Activated CD4-positive, alpha-beta memory T cell treated with anti-CD3 and anti-CD28 coated beads, Interleukin-2, amount 10 ng/mL, durations not matched to agents 7 days and 5 days (primary cell): ENCODE measurements at regions not wholly inside any gene's neighbourhood (a gene's known extent, or its start where the extent isn't known, plus 50 kb on each side); places are given as distances from the start of the nearest gene placed in this dataset.
"Not testable (repeated sequence)": the region's sequence is repeated elsewhere in the genome, so short reads cannot be mapped to it uniquely, and the experiment has no call there.

Source experiments
- CTCF ChIA-PET: fragments of 350-600 bp; sonication (Branson Sonifier 250); formaldehyde crosslinking; loops from one replicate; lab custom pipeline; 2021; ENCODE audit warnings: antibody characterized with exemption, inconsistent platforms; lab: Charles Lee
- POLR2A ChIA-PET: fragments of 350-600 bp; sonication (Branson Sonifier 250); formaldehyde crosslinking; loops from one replicate; lab custom pipeline; 2021; ENCODE audit warnings: antibody characterized with exemption; lab: Charles Lee
- DNase-seq: peaks from one replicate; pipeline ENCODE4 v3.0.0-alpha.2; 2020
- H3K27ac Mint-ChIP-seq: one replicate; pipeline ENCODE4 v1.8.0; 2021; ENCODE audit warnings: mild to moderate bottlenecking, mixed read lengths
- H3K27me3 Mint-ChIP-seq: one replicate; pipeline ENCODE4 v1.8.0; 2021; ENCODE audit warnings: mixed read lengths
- H3K36me3 Mint-ChIP-seq: one replicate; pipeline ENCODE4 v1.8.0; 2021; ENCODE audit warnings: low read depth, mixed read lengths
- H3K4me1 Mint-ChIP-seq: one replicate; pipeline ENCODE4 v1.8.0; 2021; ENCODE audit warnings: mixed read lengths
- H3K4me3 Mint-ChIP-seq: one replicate; pipeline ENCODE4 v1.8.0; 2021; ENCODE audit warnings: mild to moderate bottlenecking, mixed read lengths
- H3K9me3 Mint-ChIP-seq: one replicate; pipeline ENCODE4 v1.8.0; 2021; ENCODE audit warnings: mixed read lengths

DNA sequence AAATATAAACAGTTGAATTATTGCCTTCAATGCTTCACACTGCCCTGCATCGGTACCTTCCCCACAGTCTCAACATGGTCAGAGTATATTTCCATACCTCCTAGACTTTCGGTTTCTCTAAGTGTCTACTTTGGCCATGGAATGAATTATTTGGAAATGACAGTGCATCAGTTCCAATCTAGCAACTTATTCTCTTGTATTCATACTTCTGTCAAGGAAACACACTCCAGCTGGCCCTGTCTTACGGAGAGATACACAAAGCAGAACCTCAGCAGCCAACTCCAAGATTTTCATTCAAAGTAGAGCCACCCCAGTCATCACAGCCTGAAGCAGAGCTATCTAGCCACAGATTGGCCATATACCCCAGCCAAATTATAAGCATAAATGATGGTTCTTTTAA lies 518.4 kb upstream of the UBE2E2 start:
- no peaks in the 10 kb centered on the region for H3K27me3 Mint-ChIP-seq
- CTCF ChIA-PET: no interaction called here
- no peak for DNase-seq
- peaks cover 14% of the 10 kb centered on the region for H3K9me3 Mint-ChIP-seq
- POLR2A ChIA-PET: no interaction called here
- no peaks in the 10 kb centered on the region for H3K36me3 Mint-ChIP-seq
- H3K4me3 Mint-ChIP-seq: no peak overlapping the region
- H3K4me1 Mint-ChIP-seq: no peaks in the 10 kb centered on the region
- H3K27ac Mint-ChIP-seq: no peak overlapping the region

DNA sequence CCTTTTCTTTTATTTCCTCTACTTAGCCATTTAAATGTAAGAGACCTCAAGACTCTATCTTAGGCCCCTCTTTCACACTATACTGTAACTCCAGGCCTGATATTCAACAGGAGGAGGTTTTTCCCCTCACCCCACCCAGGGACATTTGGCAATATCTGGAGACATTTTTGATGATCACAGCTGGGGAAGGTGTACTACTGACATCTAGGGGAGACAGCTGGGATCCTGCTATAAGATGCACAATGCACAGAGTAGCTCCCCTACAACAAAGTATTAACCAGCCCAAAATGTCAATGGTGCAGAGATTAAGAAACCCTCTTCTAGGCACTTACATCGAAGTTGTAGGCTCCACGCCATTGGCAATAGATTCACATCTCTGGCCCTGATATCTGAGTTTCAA lies 517.5 kb upstream of the UBE2E2 start:
- Mint-ChIP-seq H3K27ac (no peak overlapping the region), H3K4me1 (no peaks in the 10 kb centered on the region), H3K27me3 (no peaks in the 10 kb centered on the region), H3K4me3 (no peak overlapping the region), H3K36me3 (no peaks in the 10 kb centered on the region), H3K9me3 (peaks cover 12% of the 10 kb centered on the region)
- ChIA-PET CTCF (no interaction called here), POLR2A (no interaction called here)
- no peak for DNase-seq

DNA sequence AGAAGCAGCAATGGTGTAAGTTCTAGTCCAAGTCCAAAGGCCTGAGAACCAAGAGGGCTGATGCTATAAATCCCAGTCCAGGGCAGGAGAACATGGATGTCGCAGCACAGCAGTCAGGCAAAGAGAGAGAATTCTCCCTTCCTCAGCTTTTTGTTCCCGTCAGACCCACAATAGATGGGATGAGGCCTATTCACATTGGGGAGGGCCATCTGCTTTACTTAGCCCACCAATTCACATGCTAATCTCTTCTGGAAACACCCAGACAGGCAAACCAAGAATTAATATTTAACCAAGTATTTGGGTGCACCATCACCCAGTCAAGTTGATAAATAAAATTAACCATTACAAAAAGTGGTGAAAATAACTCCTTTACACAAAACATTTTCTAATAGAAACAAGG lies 511.7 kb upstream of the UBE2E2 start:
- Mint-ChIP-seq H3K27ac (no peak overlapping the region), H3K4me1 (no peaks in the 10 kb centered on the region), H3K9me3 (peaks cover 6% of the 10 kb centered on the region), H3K4me3 (no peak overlapping the region), H3K36me3 (no peaks in the 10 kb centered on the region), H3K27me3 (no peaks in the 10 kb centered on the region)
- DNase-seq: no peak
- CTCF ChIA-PET: no interaction called here
- POLR2A ChIA-PET: no interaction called here

DNA sequence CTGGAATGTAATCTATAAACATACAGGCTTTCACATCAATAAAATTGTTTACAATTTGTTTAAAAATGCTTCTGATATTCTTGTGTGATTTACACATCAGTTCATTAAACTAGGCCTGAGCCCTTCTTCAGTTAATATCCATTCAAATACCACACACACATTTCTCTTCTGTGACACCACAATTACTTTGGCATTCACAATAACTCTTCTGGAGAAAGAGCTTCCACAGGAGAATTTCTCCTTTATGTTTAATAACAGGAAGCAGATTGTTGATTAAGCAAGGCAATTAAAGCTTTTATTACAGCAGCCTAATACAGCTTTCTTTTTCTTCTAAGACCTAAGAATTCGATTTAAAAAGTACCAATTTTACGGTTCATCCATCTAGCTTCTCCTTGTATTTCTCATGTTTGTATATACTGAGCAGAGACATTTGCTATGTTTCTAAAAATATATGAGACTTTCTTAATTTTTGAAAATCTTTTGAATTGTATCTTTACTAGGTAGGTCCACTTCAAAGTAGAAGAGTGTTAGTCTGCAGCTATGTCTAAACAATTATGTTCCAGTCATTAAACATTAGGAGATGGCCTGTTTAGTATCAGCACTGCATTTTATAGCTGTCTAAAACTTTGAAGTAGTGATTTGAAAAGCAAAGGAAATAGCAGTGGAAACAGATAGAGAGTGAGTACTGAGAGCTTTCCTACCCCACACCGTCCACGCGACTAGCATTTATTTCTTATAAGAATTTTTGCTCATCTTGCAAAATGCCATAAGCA lies 511.1 kb upstream of the UBE2E2 start:
- Mint-ChIP-seq H3K36me3 (no peaks in the 10 kb centered on the region), H3K27me3 (no peaks in the 10 kb centered on the region), H3K4me3 (no peak overlapping the region), H3K27ac (no peak overlapping the region), H3K9me3 (peaks cover under 1% of the 10 kb centered on the region), H3K4me1 (no peaks in the 10 kb centered on the region)
- ChIA-PET CTCF (no interaction called here), POLR2A (no interaction called here)
- no peak for DNase-seq

DNA sequence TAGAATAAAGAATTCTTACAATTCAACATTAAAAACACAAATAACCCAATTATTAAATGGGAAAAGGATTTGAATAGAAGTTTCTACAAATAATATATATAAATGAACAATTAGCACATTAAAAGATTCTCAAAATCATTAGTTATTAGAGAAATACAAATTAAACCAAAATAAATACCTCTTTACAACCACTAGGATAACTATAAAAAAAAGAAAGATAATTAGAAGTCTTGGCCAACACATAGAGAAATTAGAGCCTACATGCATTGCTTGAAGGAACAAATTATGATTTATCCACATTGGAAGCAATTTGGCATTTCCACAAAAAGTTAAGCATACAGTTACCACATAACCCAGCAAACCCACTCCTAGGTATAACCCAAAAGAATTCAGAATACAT lies 502.3 kb upstream of the UBE2E2 start:
- ChIA-PET CTCF (no interaction called here), POLR2A (no interaction called here)
- no peak for DNase-seq
- Mint-ChIP-seq H3K9me3 (peaks cover 3% of the 10 kb centered on the region), H3K27ac (no peak overlapping the region), H3K27me3 (no peaks in the 10 kb centered on the region), H3K4me1 (no peaks in the 10 kb centered on the region), H3K4me3 (no peak overlapping the region), H3K36me3 (no peaks in the 10 kb centered on the region)

DNA sequence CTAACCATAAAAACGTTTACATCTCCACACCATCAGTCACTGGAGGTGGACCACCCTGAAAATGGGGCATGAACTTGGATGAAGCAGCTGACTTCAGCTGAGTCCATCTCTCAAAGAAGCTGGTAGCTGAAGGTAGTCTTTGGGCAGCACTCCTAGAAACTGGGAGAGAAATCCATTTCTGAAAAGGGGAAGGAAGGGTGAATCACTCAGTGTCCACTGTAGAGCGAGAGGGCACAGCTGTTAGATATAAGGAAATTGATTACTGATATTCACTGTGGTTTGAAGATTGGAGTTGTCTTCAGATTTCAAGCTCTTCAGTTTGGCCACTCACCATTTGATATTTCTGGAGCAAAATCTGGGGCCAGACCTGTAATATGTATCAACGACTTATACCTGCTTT lies 499.0 kb upstream of the UBE2E2 start:
- Mint-ChIP-seq H3K4me1 (no peaks in the 10 kb centered on the region), H3K27ac (no peak overlapping the region), H3K9me3 (peaks cover 10% of the 10 kb centered on the region), H3K36me3 (no peaks in the 10 kb centered on the region), H3K4me3 (no peak overlapping the region), H3K27me3 (no peaks in the 10 kb centered on the region)
- ChIA-PET POLR2A (no interaction called here), CTCF (no interaction called here)
- DNase-seq: no peak

DNA sequence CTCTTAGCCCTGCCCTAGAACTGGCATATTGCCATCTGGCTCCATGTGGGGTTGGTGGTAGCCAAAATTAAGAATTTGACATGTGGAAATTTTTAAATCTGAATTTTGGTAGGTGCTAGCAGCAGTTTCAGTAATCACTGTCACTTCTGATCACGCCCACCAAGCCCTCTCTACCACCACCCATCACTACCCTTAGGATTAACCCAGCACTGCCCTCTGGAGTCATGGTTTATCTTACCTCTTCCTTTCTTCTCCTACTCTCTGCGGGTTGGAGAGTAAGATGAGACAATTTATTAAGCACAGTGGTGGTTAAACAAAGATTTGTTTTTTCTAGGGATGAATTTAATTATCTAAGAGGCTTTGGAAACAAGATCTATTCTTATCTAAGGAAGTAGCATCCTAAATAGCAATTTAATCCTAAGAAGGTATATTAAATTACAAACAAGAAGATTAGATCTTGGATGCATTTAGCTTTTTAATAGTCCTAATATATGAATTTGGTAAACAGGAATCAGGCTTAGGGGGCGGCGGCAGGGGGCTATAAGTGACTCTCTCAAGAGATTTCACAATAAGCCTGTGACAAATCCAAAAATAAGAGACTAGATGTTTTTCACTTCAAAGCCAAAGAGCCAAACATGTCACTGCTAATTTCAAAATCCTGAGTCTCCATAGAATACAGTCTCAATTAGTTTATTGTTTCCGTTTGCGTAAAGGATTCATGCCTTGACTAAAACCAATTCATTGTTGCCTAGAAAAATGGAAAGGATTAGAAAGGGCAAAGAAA lies 498.4 kb upstream of the UBE2E2 start:
- Mint-ChIP-seq H3K4me3 (no peak overlapping the region), H3K36me3 (no peaks in the 10 kb centered on the region)

DNA sequence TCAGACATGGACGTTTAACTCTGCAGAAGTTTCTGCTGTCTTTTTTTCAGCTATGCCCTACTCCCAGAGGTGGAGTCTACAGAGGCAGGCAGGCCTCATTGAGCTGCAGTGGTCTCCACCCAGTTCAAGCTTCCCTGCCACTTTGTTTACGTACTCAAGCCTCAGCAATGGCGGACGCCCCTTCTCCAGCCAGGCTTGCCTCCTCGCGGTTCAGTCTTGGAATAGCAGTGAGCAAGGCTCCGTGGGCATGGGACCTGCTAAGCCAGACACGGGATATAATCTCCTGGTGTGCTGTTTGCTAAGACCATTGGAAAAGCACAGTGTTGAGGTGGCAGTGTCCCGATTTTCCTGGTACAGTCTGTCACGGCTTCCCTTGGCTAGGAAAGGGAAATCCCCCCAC lies 496.2 kb upstream of the UBE2E2 start:
- H3K27me3 Mint-ChIP-seq, CTCF ChIA-PET, H3K36me3 Mint-ChIP-seq, DNase-seq, POLR2A ChIA-PET, H3K4me1 Mint-ChIP-seq, H3K4me3 Mint-ChIP-seq, H3K27ac Mint-ChIP-seq: not testable (repeated sequence)
- peaks cover 15% of the 10 kb centered on the region for H3K9me3 Mint-ChIP-seq

More for the DNA sequence above, 498.4 kb upstream of the UBE2E2 start:
- H3K4me1 Mint-ChIP-seq: no peaks in the 10 kb centered on the region
- no peak for DNase-seq
- ChIA-PET POLR2A (no interaction called here), CTCF (no interaction called here)
- H3K9me3 Mint-ChIP-seq: peaks cover 10% of the 10 kb centered on the region
- no peaks in the 10 kb centered on the region for H3K27me3 Mint-ChIP-seq
- H3K27ac Mint-ChIP-seq: no peak overlapping the region

DNA sequence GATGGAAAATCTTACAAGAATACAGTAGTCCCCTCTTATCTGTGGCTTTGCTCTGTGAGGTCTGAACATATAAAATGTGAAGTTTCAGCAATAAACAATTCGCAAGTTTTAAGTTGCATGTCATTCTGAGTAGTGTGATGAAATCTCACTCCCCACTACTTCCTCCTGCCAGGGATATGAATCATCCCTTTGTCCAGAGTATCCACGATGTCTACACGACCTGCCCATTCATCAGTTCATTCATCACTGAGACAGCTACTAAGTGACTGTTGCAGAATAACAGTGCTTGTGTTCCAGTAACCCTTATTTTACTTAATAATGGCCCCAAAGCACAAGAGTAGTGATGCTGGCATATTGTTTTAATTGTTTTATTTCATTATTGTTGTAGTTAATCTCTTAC lies 489.2 kb upstream of the UBE2E2 start:
- POLR2A ChIA-PET: no interaction called here
- Mint-ChIP-seq H3K4me1 (no peaks in the 10 kb centered on the region), H3K36me3 (no peaks in the 10 kb centered on the region), H3K27me3 (no peaks in the 10 kb centered on the region), H3K27ac (no peak overlapping the region), H3K9me3 (peaks cover 9% of the 10 kb centered on the region), H3K4me3 (no peak overlapping the region)
- CTCF ChIA-PET: no interaction called here
- no peak for DNase-seq

DNA sequence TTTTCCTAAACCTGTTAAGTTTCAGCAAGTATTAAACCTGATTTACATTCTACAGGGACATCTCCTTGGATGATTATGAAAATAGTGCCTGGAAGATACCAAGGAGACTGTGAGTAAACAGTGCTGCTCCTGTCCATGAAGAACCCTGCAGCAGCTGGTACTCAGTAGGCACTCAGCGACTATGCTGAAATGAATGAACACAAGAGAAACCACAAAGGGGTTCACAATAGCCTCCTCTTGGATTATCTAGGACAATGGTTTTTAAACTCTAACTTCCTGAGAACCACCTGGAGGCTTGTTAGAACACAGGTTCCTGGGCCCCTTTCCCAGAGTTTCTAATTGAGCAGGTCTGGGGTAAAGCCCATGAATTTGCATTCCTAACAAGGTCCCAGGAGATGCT lies 488.4 kb upstream of the UBE2E2 start:
- H3K4me1 Mint-ChIP-seq: no peaks in the 10 kb centered on the region
- H3K27ac Mint-ChIP-seq: no peak overlapping the region
- H3K27me3 Mint-ChIP-seq: no peaks in the 10 kb centered on the region
- DNase-seq: no peak
- no peak overlapping the region for H3K4me3 Mint-ChIP-seq
- no peaks in the 10 kb centered on the region for H3K36me3 Mint-ChIP-seq
- H3K9me3 Mint-ChIP-seq: peaks cover 9% of the 10 kb centered on the region
- ChIA-PET POLR2A (no interaction called here), CTCF (no interaction called here)

DNA sequence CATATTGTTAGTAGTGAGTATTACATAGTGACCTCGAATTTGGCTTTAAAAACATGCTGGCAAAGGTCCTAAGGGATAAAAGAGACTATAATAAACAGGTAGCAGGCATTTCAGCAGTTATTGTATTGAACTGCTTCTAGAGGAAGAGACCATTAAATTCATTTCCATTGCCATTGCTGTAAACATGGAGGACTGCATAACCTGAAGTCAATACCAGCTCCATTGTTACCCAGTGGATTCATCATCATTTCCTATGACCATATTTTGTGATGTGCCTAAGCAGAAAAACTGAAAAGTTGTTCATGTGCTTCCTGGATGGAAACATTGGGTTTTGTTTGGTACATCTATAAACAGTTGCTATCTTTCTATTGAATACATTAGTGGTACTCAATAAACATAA lies 482.5 kb upstream of the UBE2E2 start:
- Mint-ChIP-seq H3K27ac (no peak overlapping the region), H3K27me3 (no peaks in the 10 kb centered on the region), H3K36me3 (no peaks in the 10 kb centered on the region), H3K4me3 (no peak overlapping the region), H3K4me1 (no peaks in the 10 kb centered on the region), H3K9me3 (peaks cover 5% of the 10 kb centered on the region)
- POLR2A ChIA-PET: no interaction called here
- no peak for DNase-seq
- CTCF ChIA-PET: no interaction called here

DNA sequence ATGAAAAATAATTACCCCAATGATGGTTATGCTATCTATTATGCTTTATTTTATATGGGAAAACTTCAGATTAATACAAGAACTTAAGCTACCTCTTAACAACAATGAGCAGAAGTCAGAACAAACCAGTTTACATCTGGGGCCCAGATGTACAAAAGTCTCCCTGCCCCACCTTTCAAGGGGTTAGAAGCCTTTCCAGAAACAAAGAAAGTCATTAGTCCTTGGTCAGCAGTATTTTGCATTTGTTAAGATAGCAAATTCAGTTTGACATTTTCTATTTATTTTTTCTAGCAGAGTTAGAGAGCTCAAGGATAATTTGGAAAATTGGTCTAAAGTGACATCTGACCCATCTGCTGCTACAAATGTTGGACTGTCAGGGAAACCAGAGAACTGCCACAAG lies 478.7 kb upstream of the UBE2E2 start:
- Mint-ChIP-seq H3K4me3 (no peak overlapping the region), H3K27me3 (no peaks in the 10 kb centered on the region), H3K36me3 (no peaks in the 10 kb centered on the region), H3K9me3 (peaks cover 5% of the 10 kb centered on the region), H3K27ac (no peak overlapping the region), H3K4me1 (no peaks in the 10 kb centered on the region)
- POLR2A ChIA-PET: no interaction called here
- CTCF ChIA-PET: no interaction called here
- no peak for DNase-seq

DNA sequence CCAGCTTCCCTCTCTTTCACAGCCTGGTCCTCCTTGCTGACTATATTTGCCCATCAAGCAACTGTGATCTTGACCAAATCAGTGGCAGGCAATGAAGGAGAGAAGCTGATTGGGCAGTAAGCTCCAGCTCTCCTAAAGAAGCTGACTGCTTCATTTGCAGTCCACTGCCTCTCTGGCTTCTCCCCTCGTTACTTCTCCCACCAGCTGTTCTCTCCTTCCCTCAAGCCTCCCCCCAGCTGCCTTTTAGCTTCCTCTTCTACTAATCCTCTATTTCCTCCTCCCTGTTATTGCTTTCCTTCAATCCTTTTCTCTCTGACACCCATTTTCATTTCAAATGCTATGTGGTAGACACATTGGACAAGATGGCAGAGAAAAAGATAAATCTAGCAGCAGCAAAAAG lies 474.7 kb upstream of the UBE2E2 start:
- no peak for DNase-seq
- Mint-ChIP-seq H3K27me3 (no peaks in the 10 kb centered on the region), H3K4me1 (no peaks in the 10 kb centered on the region), H3K36me3 (no peaks in the 10 kb centered on the region), H3K9me3 (peaks cover 2% of the 10 kb centered on the region), H3K27ac (no peak overlapping the region), H3K4me3 (no peak overlapping the region)
- POLR2A ChIA-PET: no interaction called here
- CTCF ChIA-PET: no interaction called here

DNA sequence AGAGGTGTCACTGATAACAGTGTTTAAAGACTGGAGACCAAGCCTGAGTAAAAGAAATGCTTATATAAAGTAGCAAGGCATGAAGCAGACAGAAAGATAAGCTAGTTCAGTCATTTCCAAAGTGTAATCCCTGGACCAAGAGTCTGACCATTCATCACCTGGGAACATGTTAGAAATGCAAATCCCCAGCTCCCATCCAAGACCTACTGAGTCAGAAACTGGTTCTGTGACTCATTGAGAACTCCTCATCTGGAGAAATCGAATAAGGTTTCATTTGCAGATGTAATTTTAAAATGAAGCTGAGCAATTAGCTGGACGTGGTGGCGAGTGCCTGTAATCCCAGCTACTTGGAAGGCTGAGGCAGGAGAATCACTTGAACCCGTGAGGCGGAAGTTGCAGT lies 473.9 kb upstream of the UBE2E2 start:
- Mint-ChIP-seq H3K4me1 (no peaks in the 10 kb centered on the region), H3K27me3 (no peaks in the 10 kb centered on the region), H3K4me3 (no peak overlapping the region), H3K27ac (no peak overlapping the region), H3K9me3 (peaks cover 2% of the 10 kb centered on the region), H3K36me3 (no peaks in the 10 kb centered on the region)
- CTCF ChIA-PET: no interaction called here
- POLR2A ChIA-PET: no interaction called here
- no peak for DNase-seq
